Muscle of leg (tissue), 3 donors: ENCODE measurements at regions not wholly inside any gene's neighbourhood (a gene's known extent, or its start where the extent isn't known, plus 50 kb on each side); places are given as distances from the start of the nearest gene placed in this dataset.

ENCODE experiments used
- DNase-seq: peaks from one replicate; pipeline ENCODE4 v3.0.0; 2013
- H3K27ac ChIP-seq: one replicate; pipeline ENCODE4 v1.5.1; 2013; ENCODE audit warnings: mild to moderate bottlenecking, low read length, control low read depth
- H3K27me3 ChIP-seq: one replicate; pipeline ENCODE4 v1.6.1; 2013; ENCODE audit warnings: low read length; ENCODE audit not compliant: control insufficient read depth, insufficient read depth
- H3K36me3 ChIP-seq: one replicate; pipeline ENCODE4 v1.6.1; 2013; ENCODE audit warnings: low read length; ENCODE audit not compliant: control insufficient read depth, insufficient read depth
- H3K4me1 ChIP-seq: one replicate; pipeline ENCODE4 v1.6.1; 2013; ENCODE audit warnings: low read length; ENCODE audit not compliant: control insufficient read depth, insufficient read depth
- H3K4me3 ChIP-seq: one replicate; pipeline ENCODE4 v1.5.1; 2013; ENCODE audit warnings: low read length, control low read depth
- H3K9me3 ChIP-seq: replicated peaks from 2 replicates; pipeline ENCODE4 v1.6.1; 2013; ENCODE audit warnings: low read depth, low read length; ENCODE audit not compliant: control insufficient read depth
- WGBS: methylation state at CpG from one replicate; pipeline ENCODE4 v1.1.5; 2013; ENCODE audit warnings: missing lambda C conversion rate; ENCODE audit not compliant: insufficient coverage; 5-methylcytosine and 5-hydroxymethylcytosine counted together

DNA sequence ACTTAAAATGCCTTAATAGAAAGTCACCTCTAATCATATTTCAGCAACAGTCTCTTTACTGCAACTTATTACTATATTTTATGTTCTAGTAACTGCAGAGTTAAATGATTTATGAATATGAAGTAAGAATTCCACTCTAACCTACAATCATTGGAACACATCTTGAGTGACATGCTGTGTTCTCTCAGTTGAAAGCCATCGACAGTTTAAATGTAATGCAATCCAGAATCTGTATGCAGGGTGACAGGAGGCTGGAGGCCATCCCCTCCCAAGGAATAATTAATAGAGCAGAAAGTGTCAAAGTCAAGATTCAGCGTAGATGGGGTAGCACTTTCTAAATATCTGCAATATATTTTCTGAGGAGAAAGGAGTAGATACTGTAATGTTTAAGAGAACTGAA is 590.3 kb upstream of the SORCS1 start:
- Histone ChIP-seq H3K4me3 (no peak overlapping the region), H3K27me3 (no peaks in the 10 kb centered on the region), H3K27ac (no peak overlapping the region), H3K4me1 (no peaks in the 10 kb centered on the region), H3K36me3 (no peaks in the 10 kb centered on the region), H3K9me3 (no peaks in the 10 kb centered on the region)
- DNase-seq: no peak
- WGBS: no CpG with 5 or more reads among the region's 2 CpGs

DNA sequence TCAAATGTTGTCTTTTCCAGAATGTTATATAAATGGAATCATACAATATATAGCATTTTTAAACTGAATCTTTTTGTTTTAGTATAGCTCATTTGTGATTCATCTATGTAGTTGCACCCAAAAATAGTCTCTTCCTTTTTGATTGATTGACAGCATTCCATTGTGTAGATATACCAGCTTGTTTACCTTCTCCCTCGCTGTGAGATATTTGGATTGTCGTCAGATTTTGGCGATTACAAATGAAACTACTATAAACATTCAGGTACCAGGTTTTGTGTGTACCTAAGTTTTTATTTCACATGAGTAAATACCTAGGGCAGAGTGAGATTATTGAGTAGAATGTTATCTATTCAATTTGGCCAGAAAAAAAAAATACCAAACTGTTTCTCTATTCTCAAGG is 584.7 kb upstream of the SORCS1 start:
- Histone ChIP-seq H3K27ac (no peak overlapping the region), H3K27me3 (no peaks in the 10 kb centered on the region), H3K4me1 (no peaks in the 10 kb centered on the region), H3K4me3 (no peak overlapping the region), H3K9me3 (no peaks in the 10 kb centered on the region), H3K36me3 (no peaks in the 10 kb centered on the region)
- DNase-seq: no peak
- WGBS: no CpG with 5 or more reads among the region's 3 CpGs

DNA sequence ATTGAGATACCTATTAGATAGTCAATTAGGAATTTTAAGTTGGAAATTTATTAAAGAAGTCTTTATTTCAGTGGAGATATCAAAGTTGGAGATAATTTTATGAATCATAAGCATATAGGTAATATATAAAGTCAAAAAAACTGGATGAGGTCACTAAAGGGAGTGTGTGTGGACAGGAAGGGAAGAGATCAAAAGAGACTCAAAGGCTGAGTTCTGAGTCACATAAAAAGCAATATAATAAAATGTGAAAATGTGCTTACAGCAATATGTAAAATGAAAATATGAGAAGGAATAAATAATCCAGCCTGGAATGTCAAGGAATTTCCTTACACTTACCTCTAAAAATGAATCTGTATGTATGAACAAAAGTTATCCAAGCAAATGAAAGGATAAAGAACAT is 583.3 kb upstream of the SORCS1 start:
- no peaks in the 10 kb centered on the region for H3K27me3 ChIP-seq
- H3K36me3 ChIP-seq: no peaks in the 10 kb centered on the region
- no peak overlapping the region for H3K4me3 ChIP-seq
- no peak overlapping the region for H3K27ac ChIP-seq
- DNase-seq: no peak
- no peaks in the 10 kb centered on the region for H3K4me1 ChIP-seq
- H3K9me3 ChIP-seq: no peaks in the 10 kb centered on the region

DNA sequence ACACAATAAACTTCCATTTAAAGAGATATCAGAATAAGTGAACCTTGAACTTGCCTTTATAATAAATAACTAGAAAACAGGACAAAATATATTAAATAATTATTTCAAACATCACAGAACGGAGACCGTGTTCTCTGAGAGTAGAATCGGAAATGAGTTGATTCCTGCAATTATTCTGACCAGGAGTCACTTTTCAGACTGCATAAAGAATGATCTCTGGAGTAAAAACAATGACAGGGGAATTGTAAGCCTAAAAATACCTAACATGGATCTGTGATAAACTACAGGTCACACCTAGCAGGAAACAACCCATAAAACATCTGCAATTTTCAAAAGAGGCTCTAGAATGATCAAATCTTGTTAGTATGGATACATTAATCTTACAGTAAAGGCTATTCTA is 577.5 kb upstream of the SORCS1 start:
- no CpG with 5 or more reads among the region's 3 CpGs for WGBS
- Histone ChIP-seq H3K36me3 (no peaks in the 10 kb centered on the region), H3K4me3 (no peak overlapping the region), H3K4me1 (no peaks in the 10 kb centered on the region), H3K27me3 (no peaks in the 10 kb centered on the region), H3K27ac (no peak overlapping the region), H3K9me3 (no peaks in the 10 kb centered on the region)
- DNase-seq: peak; percentile 3

DNA sequence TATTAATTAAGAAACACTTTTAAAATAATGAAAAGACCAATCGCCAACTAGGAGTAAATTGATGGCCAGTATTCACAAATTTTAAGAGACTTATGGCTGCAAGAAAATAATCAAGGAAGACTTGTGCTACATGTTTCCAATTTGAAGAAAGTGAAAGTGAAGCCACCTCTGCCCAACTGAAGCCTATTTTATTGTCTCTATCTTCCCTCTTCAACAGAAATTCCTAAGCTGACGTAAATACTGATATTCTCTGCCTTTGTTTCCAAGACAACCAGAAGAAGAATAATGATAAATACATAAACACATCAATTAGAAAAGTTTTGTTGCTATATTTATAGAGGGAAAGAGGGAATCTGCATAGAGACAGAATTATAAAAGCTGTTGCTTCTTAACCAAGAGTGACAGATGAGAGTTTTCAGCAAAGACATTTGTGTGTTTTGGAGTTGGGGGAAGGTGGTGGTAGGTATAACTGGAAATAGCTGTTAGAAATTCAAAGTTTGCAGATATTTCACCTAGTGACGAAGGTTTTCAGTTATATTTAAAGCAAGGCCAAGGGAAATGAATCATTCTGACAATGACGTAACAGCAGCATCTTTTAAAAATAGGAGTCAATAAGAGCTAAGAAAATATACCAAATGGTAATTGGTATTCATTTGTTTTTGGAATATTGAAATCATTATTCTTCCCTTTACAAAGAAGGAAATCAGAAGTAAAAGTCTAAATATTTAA is 576.6 kb upstream of the SORCS1 start:
- Histone ChIP-seq H3K4me1 (no peaks in the 10 kb centered on the region), H3K4me3 (no peak overlapping the region), H3K27ac (no peak overlapping the region), H3K27me3 (no peaks in the 10 kb centered on the region), H3K9me3 (no peaks in the 10 kb centered on the region), H3K36me3 (no peaks in the 10 kb centered on the region)
- no CpG with 5 or more reads among the region's 4 CpGs for WGBS
- DNase-seq: peak; percentile 1

DNA sequence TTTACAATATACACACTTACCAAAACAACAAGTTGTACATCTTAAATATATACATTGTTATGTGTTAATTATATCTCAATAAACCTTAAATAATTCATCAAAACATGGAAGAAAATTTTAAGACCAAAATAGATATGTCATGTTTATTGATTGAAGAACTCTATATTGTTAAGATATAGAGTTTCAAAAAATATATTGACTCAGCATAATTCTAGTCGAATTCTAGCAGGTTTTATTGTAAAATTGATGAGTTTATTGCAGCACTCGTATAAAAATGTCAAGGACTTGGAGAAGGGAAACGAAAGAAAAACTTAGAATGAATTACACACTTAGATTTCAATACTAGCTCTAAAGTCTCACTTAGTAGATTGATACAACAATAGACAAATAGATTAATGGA is 575.4 kb upstream of the SORCS1 start:
- no CpG with 5 or more reads among the region's 3 CpGs for whole genome bisulfite sequencing
- Histone ChIP-seq H3K4me1 (no peaks in the 10 kb centered on the region), H3K4me3 (no peak overlapping the region), H3K27ac (no peak overlapping the region), H3K9me3 (no peaks in the 10 kb centered on the region), H3K27me3 (no peaks in the 10 kb centered on the region), H3K36me3 (no peaks in the 10 kb centered on the region)
- no peak for DNase-seq

DNA sequence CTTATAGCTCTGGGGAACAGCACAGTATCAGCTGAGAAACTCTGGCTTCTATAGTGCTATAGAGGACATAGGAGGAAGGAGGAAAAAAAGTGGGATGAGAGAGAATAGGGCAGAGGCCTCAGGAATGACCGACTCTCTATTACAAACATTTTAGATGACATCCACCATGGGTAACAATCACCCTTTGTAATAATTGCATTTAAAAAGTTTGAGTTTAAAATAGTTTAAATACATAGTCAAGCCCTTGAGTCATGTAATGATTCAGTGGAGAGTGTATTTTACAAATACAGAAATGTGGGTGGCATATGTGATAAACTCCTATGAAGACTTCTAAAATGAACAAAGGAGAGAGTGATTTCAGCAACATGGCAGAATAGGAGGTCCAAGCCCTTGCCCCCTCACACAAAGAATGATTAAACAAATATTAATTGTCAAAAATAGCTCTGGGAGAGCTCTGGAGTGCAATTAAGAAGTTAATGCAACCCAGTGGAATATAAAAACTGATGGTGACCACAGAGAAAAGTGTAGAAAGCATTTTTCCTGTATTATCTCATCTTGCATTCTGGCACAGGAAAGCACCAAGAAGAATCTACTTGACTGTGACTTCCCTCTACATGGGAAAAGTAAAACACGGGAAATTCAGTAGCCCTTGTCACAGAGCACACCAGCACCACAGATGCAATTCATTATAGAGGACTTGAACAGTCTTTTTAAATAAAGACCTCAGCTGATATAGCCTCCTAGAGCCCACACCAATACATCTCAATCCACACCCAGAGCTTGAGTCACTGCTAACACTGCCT is 569.0 kb upstream of the SORCS1 start:
- H3K27me3 ChIP-seq: no peaks in the 10 kb centered on the region
- H3K4me1 ChIP-seq: no peaks in the 10 kb centered on the region
- H3K4me3 ChIP-seq: no peak overlapping the region
- DNase-seq: no peak
- peaks cover 14% of the 10 kb centered on the region for H3K9me3 ChIP-seq
- H3K36me3 ChIP-seq: no peaks in the 10 kb centered on the region
- no peak overlapping the region for H3K27ac ChIP-seq
- WGBS: 88% methylated on average over 1 of the region's 2 CpGs

DNA sequence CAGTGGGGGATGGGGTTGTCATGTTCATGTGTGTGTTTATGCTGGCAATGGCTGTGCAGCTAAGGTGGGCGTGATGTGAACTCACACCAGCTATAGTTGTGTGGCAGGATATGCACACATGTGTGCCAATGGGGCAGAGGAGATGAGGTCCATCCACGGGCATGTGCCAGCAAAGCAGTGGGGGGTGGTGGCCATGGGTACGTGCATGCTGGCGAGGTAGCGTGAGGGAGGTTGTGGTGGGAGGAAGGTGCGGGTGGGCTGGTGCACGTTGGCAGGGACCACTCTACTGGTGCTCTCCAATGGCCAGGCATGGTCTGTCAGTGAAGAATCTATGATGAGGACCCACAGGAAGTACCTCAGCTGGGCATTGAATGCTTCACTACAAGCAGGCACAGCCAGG is 567.5 kb upstream of the SORCS1 start:
- no peak for DNase-seq
- H3K9me3 ChIP-seq: peaks cover 14% of the 10 kb centered on the region
- H3K27me3 ChIP-seq: no peaks in the 10 kb centered on the region
- no peaks in the 10 kb centered on the region for H3K36me3 ChIP-seq
- H3K27ac ChIP-seq: no peak overlapping the region
- no peaks in the 10 kb centered on the region for H3K4me1 ChIP-seq
- H3K4me3 ChIP-seq: no peak overlapping the region
- WGBS: 85% methylated on average over 7 of the region's 7 CpGs

DNA sequence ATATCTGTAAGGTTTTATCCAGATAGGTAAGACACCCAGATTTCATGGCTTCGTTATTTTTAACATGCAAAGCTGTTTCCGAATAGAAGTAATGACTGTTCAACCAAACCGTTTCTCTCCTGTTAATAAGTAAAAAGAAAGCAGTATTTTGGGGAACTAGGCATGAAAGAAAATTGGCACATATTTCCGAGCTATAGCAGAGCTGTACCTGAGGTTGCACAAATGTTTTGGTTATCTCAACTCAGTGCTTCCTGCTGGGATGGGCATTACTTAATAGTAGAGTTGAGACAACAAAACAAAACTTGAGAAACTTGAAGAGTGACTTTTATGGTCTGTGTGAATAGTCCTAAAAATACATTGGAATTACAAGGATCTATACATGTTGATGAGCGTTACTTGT is 564.3 kb upstream of the SORCS1 start:
- no peak overlapping the region for H3K27ac ChIP-seq
- DNase-seq: no peak
- H3K27me3 ChIP-seq: no peaks in the 10 kb centered on the region
- no peaks in the 10 kb centered on the region for H3K4me1 ChIP-seq
- WGBS: 67% methylated on average over 1 of the region's 5 CpGs
- no peaks in the 10 kb centered on the region for H3K36me3 ChIP-seq
- peaks cover 12% of the 10 kb centered on the region for H3K9me3 ChIP-seq
- H3K4me3 ChIP-seq: no peak overlapping the region

DNA sequence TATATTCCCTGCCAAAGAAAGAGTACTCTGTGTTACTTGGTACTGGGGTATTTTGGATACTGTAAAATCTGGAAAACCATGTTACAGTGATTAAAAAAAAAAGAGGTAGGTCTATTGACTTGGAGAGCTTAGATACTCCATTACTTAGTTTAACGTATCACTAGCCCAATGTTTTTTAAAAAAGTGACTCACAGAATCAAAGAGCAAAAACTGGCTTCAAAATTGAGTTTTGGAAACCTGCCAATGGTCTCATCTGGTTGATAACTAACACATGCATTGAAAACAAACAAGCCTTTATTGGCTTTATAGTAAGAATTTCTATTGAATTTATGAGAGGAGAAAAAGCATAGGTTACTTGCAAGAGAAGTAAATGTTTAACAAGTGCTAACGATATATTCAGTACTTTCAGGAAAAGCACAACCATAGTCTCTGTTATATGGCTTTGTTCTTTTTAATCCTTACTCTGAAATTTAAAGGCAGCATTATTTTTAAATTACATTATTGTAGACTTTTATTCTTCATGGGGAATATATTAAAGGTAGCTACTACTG is 563.3 kb upstream of the SORCS1 start:
- H3K36me3 ChIP-seq: no peaks in the 10 kb centered on the region
- no peaks in the 10 kb centered on the region for H3K4me1 ChIP-seq
- WGBS: no CpG with 5 or more reads among the region's 2 CpGs
- no peaks in the 10 kb centered on the region for H3K27me3 ChIP-seq
- peak; percentile 61 for DNase-seq
- H3K27ac ChIP-seq: no peak overlapping the region
- peaks cover 12% of the 10 kb centered on the region for H3K9me3 ChIP-seq
- no peak overlapping the region for H3K4me3 ChIP-seq
